Activated T-helper 1 cell treated with anti-CD3 and anti-CD28 coated beads, Interleukin-12 subunit alpha, Interleukin-12 subunit beta, Interleukin-2, Interleukin-4 antibody, amounts not matched to agents 30 ng/mL and 10 ng/mL and 1 ng/mL, durations not matched to agents 14 hours and 24 hours and 36 hours (primary cell): ENCODE measurements at regions not wholly inside any gene's neighbourhood (a gene's known extent, or its start where the extent isn't known, plus 50 kb on each side); places are given as distances from the start of the nearest gene placed in this dataset.

ENCODE experiments used
- DNase-seq: peaks from one replicate; pipeline ENCODE4 v3.0.0; 2021; ENCODE audit warnings: low spot score
- H3K27ac Mint-ChIP-seq: one replicate; pipeline ENCODE4 v1.8.0; 2021; ENCODE audit warnings: mild to moderate bottlenecking, mixed read lengths
- H3K27me3 Mint-ChIP-seq: one replicate; pipeline ENCODE4 v1.8.0; 2022; ENCODE audit warnings: mild to moderate bottlenecking, moderate library complexity, mixed read lengths; ENCODE audit not compliant: insufficient read depth
- H3K36me3 Mint-ChIP-seq: one replicate; pipeline ENCODE4 v1.8.0; 2021; ENCODE audit warnings: low read depth, mixed read lengths
- H3K4me1 Mint-ChIP-seq: one replicate; pipeline ENCODE4 v1.8.0; 2021; ENCODE audit warnings: low read depth, mixed read lengths
- H3K4me3 Mint-ChIP-seq: one replicate; pipeline ENCODE4 v1.8.0; 2021; ENCODE audit warnings: mild to moderate bottlenecking, moderate library complexity, mixed read lengths
- H3K9me3 Mint-ChIP-seq: one replicate; pipeline ENCODE4 v1.8.0; 2021; ENCODE audit warnings: mixed read lengths
- intact Hi-C: fragments of 100-400 bp; cut with micrococcal nuclease; formaldehyde crosslinking; loops from one replicate; pipeline ENCODE4 v1.15.1; 2024

GRCh38 chr1:194298007-194298598 lies 1111.7 kb upstream of the B3GALT2 start:
- Mint-ChIP-seq H3K9me3 (no peaks in the 10 kb centered on the region), H3K27me3 (no peaks in the 10 kb centered on the region), H3K27ac (no peak overlapping the region), H3K4me3 (no peak overlapping the region), H3K36me3 (no peaks in the 10 kb centered on the region), H3K4me1 (peaks cover 12% of the 10 kb centered on the region)
- intact Hi-C loops = loop anchor here (2.0 to 10.0 kb wide), 5 partner anchors 13 to 1823 kb away; partner anchors contain the start of gene RGS2
- no peak for DNase-seq

- peaks cover 12% of the 10 kb centered on the region for H3K4me1 Mint-ChIP-seq
Measured at GRCh38 chr1:194297094-194297493, 1110.7 kb upstream of the B3GALT2 start.

GRCh38 chr1:194296201-194296600 lies 1109.8 kb upstream of the B3GALT2 start:
- no peaks in the 10 kb centered on the region for H3K9me3 Mint-ChIP-seq
- intact Hi-C loops = loop anchor here (5.0 to 10.0 kb wide), 4 partner anchors 761 to 1821 kb away; partner anchors contain the start of gene RGS2
- no peak for DNase-seq
- H3K27ac Mint-ChIP-seq = no peak overlapping the region
- peaks cover 13% of the 10 kb centered on the region for H3K4me1 Mint-ChIP-seq
- H3K36me3 Mint-ChIP-seq = no peaks in the 10 kb centered on the region
- no peaks in the 10 kb centered on the region for H3K27me3 Mint-ChIP-seq
- no peak overlapping the region for H3K4me3 Mint-ChIP-seq

More at GRCh38 chr1:194297094-194297493, 1110.7 kb upstream of the B3GALT2 start:
- Mint-ChIP-seq H3K9me3 (no peaks in the 10 kb centered on the region), H3K4me3 (no peak overlapping the region), H3K36me3 (no peaks in the 10 kb centered on the region), H3K27ac (no peak overlapping the region), H3K27me3 (no peaks in the 10 kb centered on the region)
- intact Hi-C loops = loop anchor here (5.0 to 10.0 kb wide), 4 partner anchors 762 to 1822 kb away; partner anchors contain the start of gene RGS2
- no peak for DNase-seq

- no peak overlapping the region for H3K27ac Mint-ChIP-seq
- H3K4me3 Mint-ChIP-seq = no peak overlapping the region
- intact Hi-C loops = loop anchor here (1.0 to 10.0 kb wide), 7 partner anchors 761 to 1821 kb away; partner anchors contain the start of gene RGS2
- no peaks in the 10 kb centered on the region for H3K27me3 Mint-ChIP-seq
- DNase-seq = peak; percentile 12
- no peaks in the 10 kb centered on the region for H3K36me3 Mint-ChIP-seq
- H3K9me3 Mint-ChIP-seq = no peaks in the 10 kb centered on the region
- peaks cover 18% of the 10 kb centered on the region for H3K4me1 Mint-ChIP-seq
Measured at GRCh38 chr1:194295685-194296084, 1109.3 kb upstream of the B3GALT2 start.

- Mint-ChIP-seq H3K9me3 (no peaks in the 10 kb centered on the region), H3K27me3 (no peaks in the 10 kb centered on the region), H3K36me3 (no peaks in the 10 kb centered on the region), H3K4me1 (peaks cover 30% of the 10 kb centered on the region), H3K4me3 (no peak overlapping the region), H3K27ac (no peak overlapping the region)
- intact Hi-C loops = loop anchor here (2.0 to 10.0 kb wide), 5 partner anchors 192 to 1819 kb away; no protein-coding TSS in a partner anchor
- DNase-seq = no peak
Measured at GRCh38 chr1:194293851-194294405, 1107.5 kb upstream of the B3GALT2 start.

- no peak for DNase-seq
- no peak overlapping the region for H3K4me3 Mint-ChIP-seq
- intact Hi-C loops = loop anchor here (5.0 to 10.0 kb wide), 4 partner anchors 191 to 1818 kb away; no protein-coding TSS in a partner anchor
- no peak overlapping the region for H3K27ac Mint-ChIP-seq
- H3K36me3 Mint-ChIP-seq = no peaks in the 10 kb centered on the region
- no peaks in the 10 kb centered on the region for H3K9me3 Mint-ChIP-seq
- peaks cover 30% of the 10 kb centered on the region for H3K4me1 Mint-ChIP-seq
- no peaks in the 10 kb centered on the region for H3K27me3 Mint-ChIP-seq
Measured at GRCh38 chr1:194292966-194293365, 1106.6 kb upstream of the B3GALT2 start.

- H3K27ac Mint-ChIP-seq = no peak overlapping the region
Measured at GRCh38 chr1:194289569-194290266, 1103.3 kb upstream of the B3GALT2 start.

GRCh38 chr1:194288238-194288637 lies 1101.8 kb upstream of the B3GALT2 start:
- peaks cover 18% of the 10 kb centered on the region for H3K4me1 Mint-ChIP-seq
- no peaks in the 10 kb centered on the region for H3K9me3 Mint-ChIP-seq
- H3K4me3 Mint-ChIP-seq = no peak overlapping the region
- H3K27ac Mint-ChIP-seq = no peak overlapping the region
- H3K27me3 Mint-ChIP-seq = no peaks in the 10 kb centered on the region
- intact Hi-C loops = loop anchor here (2.0 kb wide), 1 partner anchor 877 kb away; no protein-coding TSS in a partner anchor
- no peak for DNase-seq
- no peaks in the 10 kb centered on the region for H3K36me3 Mint-ChIP-seq

More at GRCh38 chr1:194289569-194290266, 1103.3 kb upstream of the B3GALT2 start:
- Mint-ChIP-seq H3K27me3 (no peaks in the 10 kb centered on the region), H3K4me1 (peaks cover 18% of the 10 kb centered on the region), H3K36me3 (no peaks in the 10 kb centered on the region), H3K9me3 (no peaks in the 10 kb centered on the region), H3K4me3 (no peak overlapping the region)
- intact Hi-C loops = loop anchor here (2.0 to 10.0 kb wide), 5 partner anchors 187 to 1815 kb away; no protein-coding TSS in a partner anchor
- DNase-seq = peak; percentile 20

GRCh38 chr1:194281376-194281775 lies 1095.0 kb upstream of the B3GALT2 start:
- no peak overlapping the region for H3K4me3 Mint-ChIP-seq
- H3K27ac Mint-ChIP-seq = no peak overlapping the region

GRCh38 chr1:194280463-194280862 lies 1094.0 kb upstream of the B3GALT2 start:
- DNase-seq = no peak
- Mint-ChIP-seq H3K4me3 (no peak overlapping the region), H3K9me3 (no peaks in the 10 kb centered on the region), H3K4me1 (no peaks in the 10 kb centered on the region), H3K27me3 (no peaks in the 10 kb centered on the region), H3K36me3 (no peaks in the 10 kb centered on the region), H3K27ac (no peak overlapping the region)
- intact Hi-C loops = no loop called here

More at GRCh38 chr1:194281376-194281775, 1095.0 kb upstream of the B3GALT2 start:
- no peak for DNase-seq
- intact Hi-C loops = no loop called here
- Mint-ChIP-seq H3K36me3 (no peaks in the 10 kb centered on the region), H3K4me1 (no peaks in the 10 kb centered on the region), H3K27me3 (no peaks in the 10 kb centered on the region), H3K9me3 (no peaks in the 10 kb centered on the region)

- Mint-ChIP-seq H3K36me3 (no peaks in the 10 kb centered on the region), H3K27me3 (no peaks in the 10 kb centered on the region), H3K9me3 (no peaks in the 10 kb centered on the region), H3K4me3 (no peak overlapping the region), H3K4me1 (no peaks in the 10 kb centered on the region), H3K27ac (no peak overlapping the region)
- DNase-seq = no peak
- intact Hi-C loops = no loop called here
Measured at GRCh38 chr1:194279975-194280374, 1093.6 kb upstream of the B3GALT2 start.

GRCh38 chr1:194277927-194278326 lies 1091.5 kb upstream of the B3GALT2 start:
- DNase-seq = no peak
- H3K36me3 Mint-ChIP-seq = no peaks in the 10 kb centered on the region
- H3K27me3 Mint-ChIP-seq = no peaks in the 10 kb centered on the region
- H3K4me1 Mint-ChIP-seq = no peaks in the 10 kb centered on the region
- H3K9me3 Mint-ChIP-seq = no peaks in the 10 kb centered on the region
- no peak overlapping the region for H3K4me3 Mint-ChIP-seq
- intact Hi-C loops = no loop called here
- no peak overlapping the region for H3K27ac Mint-ChIP-seq

GRCh38 chr1:194273660-194274059 lies 1087.2 kb upstream of the B3GALT2 start:
- Mint-ChIP-seq H3K36me3 (no peaks in the 10 kb centered on the region), H3K27ac (no peak overlapping the region), H3K4me1 (no peaks in the 10 kb centered on the region), H3K9me3 (no peaks in the 10 kb centered on the region), H3K4me3 (no peak overlapping the region), H3K27me3 (no peaks in the 10 kb centered on the region)
- intact Hi-C loops = no loop called here
- DNase-seq = no peak
